Choroid plexus epithelial cell (primary cell): ENCODE measurements at regions not wholly inside any gene's neighbourhood (a gene's known extent, or its start where the extent isn't known, plus 50 kb on each side); places are given as distances from the start of the nearest gene placed in this dataset.
"Not testable (repeated sequence)": the region's sequence is repeated elsewhere in the genome, so short reads cannot be mapped to it uniquely, and the experiment has no call there.

Experiments used
- DNase-seq: peaks from one replicate; pipeline ENCODE4 v3.0.0-alpha.2; 2010; ENCODE audit warnings: low read depth
- H3K4me3 ChIP-seq: 2 replicates; pipeline ENCODE4 v1.5.1; 2011; ENCODE audit warnings: low read depth, mild to moderate bottlenecking, control low read depth, low read length, moderate library complexity
- TF ChIP-seq, protein P1 (sequence below): conservative IDR thresholded peaks from 2 replicates; pipeline ENCODE4 v1.5.1; 2011; ENCODE audit warnings: low read depth, mild to moderate bottlenecking, control low read depth, inconsistent platforms, low read length, moderate library complexity

DNA sequence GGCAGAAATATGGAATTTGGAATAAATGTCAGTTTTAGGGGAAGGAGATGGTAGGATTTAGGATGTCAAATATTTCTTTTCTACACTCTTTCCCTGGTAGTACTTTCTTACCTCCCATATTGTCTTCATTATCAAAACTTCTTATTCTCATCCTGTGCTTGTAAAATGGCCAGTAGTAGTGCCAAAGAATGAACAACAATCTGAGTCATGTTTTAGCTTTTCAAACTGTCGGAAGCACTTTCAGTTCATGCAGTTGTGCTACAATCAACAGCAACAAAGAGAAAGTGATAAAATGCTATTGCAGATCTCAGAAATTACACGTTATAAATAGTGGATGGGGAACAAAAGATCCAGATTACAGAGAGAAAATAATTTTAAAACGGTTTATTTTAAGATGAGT is 193.7 kb upstream of the RXFP2 start:
- no peak overlapping the region for H3K4me3 ChIP-seq
- peak; percentile 28 for DNase-seq
- TF ChIP-seq, protein P1, sequence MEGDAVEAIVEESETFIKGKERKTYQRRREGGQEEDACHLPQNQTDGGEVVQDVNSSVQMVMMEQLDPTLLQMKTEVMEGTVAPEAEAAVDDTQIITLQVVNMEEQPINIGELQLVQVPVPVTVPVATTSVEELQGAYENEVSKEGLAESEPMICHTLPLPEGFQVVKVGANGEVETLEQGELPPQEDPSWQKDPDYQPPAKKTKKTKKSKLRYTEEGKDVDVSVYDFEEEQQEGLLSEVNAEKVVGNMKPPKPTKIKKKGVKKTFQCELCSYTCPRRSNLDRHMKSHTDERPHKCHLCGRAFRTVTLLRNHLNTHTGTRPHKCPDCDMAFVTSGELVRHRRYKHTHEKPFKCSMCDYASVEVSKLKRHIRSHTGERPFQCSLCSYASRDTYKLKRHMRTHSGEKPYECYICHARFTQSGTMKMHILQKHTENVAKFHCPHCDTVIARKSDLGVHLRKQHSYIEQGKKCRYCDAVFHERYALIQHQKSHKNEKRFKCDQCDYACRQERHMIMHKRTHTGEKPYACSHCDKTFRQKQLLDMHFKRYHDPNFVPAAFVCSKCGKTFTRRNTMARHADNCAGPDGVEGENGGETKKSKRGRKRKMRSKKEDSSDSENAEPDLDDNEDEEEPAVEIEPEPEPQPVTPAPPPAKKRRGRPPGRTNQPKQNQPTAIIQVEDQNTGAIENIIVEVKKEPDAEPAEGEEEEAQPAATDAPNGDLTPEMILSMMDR, result no peak

GRCh38 chr13:31556376-31556775 is 182.9 kb upstream of the RXFP2 start:
- peak; percentile 62 for DNase-seq
- TF ChIP-seq, protein P1, result no peak
- no peak overlapping the region for H3K4me3 ChIP-seq

GRCh38 chr13:31584221-31584620 is 155.1 kb upstream of the RXFP2 start:
- not testable (repeated sequence) for DNase-seq, H3K4me3 ChIP-seq

- no peak for DNase-seq
- TF ChIP-seq, protein P1, result no peak
Measured at GRCh38 chr13:31587698-31588266, 151.5 kb upstream of the RXFP2 start.

GRCh38 chr13:31588316-31588715 is 151.0 kb upstream of the RXFP2 start:
- no peak overlapping the region for H3K4me3 ChIP-seq
- TF ChIP-seq, protein P1, result no peak
- no peak for DNase-seq

More at GRCh38 chr13:31587698-31588266, 151.5 kb upstream of the RXFP2 start:
- H3K4me3 ChIP-seq, result no peak overlapping the region

DNA sequence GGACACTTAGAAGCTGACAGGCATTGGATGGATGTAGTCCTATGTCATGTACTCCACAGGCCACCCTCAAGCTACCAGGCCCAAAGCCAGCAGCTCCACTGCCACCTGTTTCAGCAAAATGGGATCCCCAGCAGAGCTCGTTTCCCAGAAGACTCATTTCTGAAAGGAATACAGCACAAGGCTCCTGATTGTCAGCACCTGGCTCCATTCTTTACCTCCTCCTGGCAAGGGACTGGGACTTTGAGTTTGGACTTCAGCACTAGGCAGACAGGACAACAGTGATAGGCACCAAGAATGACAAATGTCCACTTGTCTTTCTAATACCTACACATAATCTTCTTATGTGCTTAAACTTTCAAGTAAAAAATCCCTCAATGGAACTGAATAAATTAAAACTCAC is 150.4 kb upstream of the RXFP2 start:
- TF ChIP-seq, protein P1, result no peak
- no peak overlapping the region for H3K4me3 ChIP-seq
- no peak for DNase-seq

- no peak overlapping the region for H3K4me3 ChIP-seq
- TF ChIP-seq, protein P1, result no peak
Measured at GRCh38 chr13:31591642-31592233, 147.6 kb upstream of the RXFP2 start.

More at GRCh38 chr13:31591642-31592233, 147.6 kb upstream of the RXFP2 start:
- no peak for DNase-seq
